Cardiac muscle cell (in vitro differentiated cells and primary cell): ENCODE measurements at regions not wholly inside any gene's neighbourhood (a gene's known extent, or its start where the extent isn't known, plus 50 kb on each side); places are given as distances from the start of the nearest gene placed in this dataset.

Experiments
- DNase-seq, 2 donors: peaks; one replicate each; pipeline versions ENCODE4 v3.0.0 to v3.0.0-alpha.2; 2010 to 2017; ENCODE audit warnings: low read depth in 1 of 2, low spot score in 1 of 2
- H3K27ac ChIP-seq: fragments of 200-600 bp; sonication (generic); 2 replicates; pipeline ENCODE4 v1.5.1; 2016
- H3K27me3 ChIP-seq: fragments of 200-600 bp; sonication (generic); 2 replicates; pipeline ENCODE4 v1.6.0; 2016; ENCODE audit warnings: control low read depth
- H3K36me3 ChIP-seq: fragments of 200-600 bp; sonication (generic); 2 replicates; pipeline ENCODE4 v1.5.1; 2016; ENCODE audit warnings: control low read depth
- H3K4me1 ChIP-seq: fragments of 200-600 bp; sonication (generic); 2 replicates; pipeline ENCODE4 v1.8.1; 2017; ENCODE audit warnings: low read depth, mild to moderate bottlenecking, mixed run types
- H3K4me3 ChIP-seq: fragments of 200-600 bp; sonication (generic); 2 replicates; pipeline ENCODE4 v1.5.1; 2016; ENCODE audit warnings: mild to moderate bottlenecking
- H3K9me3 ChIP-seq: fragments of 200-600 bp; sonication (generic); 2 replicates; pipeline ENCODE4 v1.5.1; 2017; ENCODE audit warnings: low read depth, mild to moderate bottlenecking, control low read depth
- TF ChIP-seq, protein P1 (sequence below): IDR thresholded peaks from 2 replicates; pipeline ENCODE4 v1.5.1; 2012; ENCODE audit warnings: low read depth, mild to moderate bottlenecking, low read length

DNA sequence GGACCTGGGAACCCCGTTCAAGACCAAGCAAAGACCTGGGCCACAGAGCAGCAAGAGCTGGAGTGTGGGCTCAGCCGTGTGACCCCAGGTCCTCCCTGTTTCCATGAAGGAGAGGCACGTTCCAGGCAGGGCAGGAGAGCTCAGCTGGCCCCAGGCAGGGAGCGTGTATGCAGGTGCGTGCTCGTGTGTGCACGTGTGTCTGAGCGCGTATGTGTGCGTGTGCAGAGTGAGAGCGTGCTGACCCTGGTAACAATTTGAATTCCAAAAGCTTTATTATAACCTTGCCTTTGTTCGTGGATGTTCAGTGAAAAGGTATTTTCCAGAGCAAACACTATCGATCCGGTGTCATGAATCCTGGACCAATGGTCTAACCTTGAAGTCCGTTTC, 54.6 kb downstream of the FOXL3 start:
- Histone ChIP-seq H3K4me3 (no peak overlapping the region), H3K4me1 (peaks cover 16% of the 10 kb centered on the region), H3K27ac (no peak overlapping the region), H3K9me3 (no peaks in the 10 kb centered on the region), H3K27me3 (no peaks in the 10 kb centered on the region), H3K36me3 (no peaks in the 10 kb centered on the region)
- TF ChIP-seq, protein P1, sequence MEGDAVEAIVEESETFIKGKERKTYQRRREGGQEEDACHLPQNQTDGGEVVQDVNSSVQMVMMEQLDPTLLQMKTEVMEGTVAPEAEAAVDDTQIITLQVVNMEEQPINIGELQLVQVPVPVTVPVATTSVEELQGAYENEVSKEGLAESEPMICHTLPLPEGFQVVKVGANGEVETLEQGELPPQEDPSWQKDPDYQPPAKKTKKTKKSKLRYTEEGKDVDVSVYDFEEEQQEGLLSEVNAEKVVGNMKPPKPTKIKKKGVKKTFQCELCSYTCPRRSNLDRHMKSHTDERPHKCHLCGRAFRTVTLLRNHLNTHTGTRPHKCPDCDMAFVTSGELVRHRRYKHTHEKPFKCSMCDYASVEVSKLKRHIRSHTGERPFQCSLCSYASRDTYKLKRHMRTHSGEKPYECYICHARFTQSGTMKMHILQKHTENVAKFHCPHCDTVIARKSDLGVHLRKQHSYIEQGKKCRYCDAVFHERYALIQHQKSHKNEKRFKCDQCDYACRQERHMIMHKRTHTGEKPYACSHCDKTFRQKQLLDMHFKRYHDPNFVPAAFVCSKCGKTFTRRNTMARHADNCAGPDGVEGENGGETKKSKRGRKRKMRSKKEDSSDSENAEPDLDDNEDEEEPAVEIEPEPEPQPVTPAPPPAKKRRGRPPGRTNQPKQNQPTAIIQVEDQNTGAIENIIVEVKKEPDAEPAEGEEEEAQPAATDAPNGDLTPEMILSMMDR = no peak
- DNase-seq = no peak

DNA sequence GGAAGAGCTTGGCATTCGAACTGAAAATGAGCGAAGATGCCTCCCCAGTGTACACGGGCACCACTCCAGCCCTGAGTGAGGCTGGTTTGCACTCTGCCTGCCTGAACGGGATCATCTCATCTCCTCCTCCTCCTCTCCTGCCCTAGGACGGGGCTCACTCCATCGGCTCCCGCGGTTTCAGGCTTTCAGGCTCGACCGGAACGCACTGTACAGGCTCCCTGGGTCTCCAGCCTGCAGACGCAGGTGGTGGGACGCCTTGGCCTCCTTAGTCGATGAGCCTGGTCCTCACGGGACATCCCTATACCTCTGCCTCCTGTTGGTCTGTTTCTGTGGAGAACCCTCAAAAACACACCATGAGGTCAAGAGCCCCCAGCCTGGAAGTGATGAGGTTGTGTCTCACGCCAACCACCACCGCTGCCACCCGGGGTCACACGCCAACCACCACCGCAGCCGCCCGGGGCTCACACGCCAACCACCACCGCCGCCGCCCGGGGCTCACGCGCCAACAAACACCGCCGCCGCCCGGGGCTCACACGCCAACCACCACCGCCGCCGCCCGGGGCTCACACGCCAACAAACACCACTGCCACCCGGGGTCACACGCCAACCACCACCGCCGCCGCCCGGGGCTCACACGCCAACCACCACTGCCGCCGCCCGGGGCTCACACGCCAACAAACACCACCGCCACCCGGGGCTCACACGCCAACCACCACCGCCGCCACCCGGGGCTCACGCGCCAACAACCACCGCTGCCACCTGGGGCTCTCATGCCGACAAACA, 56.3 kb downstream of the FOXL3 start:
- no peak for DNase-seq
- Histone ChIP-seq H3K27me3 (no peaks in the 10 kb centered on the region), H3K27ac (no peak overlapping the region), H3K4me3 (no peak overlapping the region), H3K4me1 (peaks cover 16% of the 10 kb centered on the region), H3K9me3 (no peaks in the 10 kb centered on the region), H3K36me3 (no peaks in the 10 kb centered on the region)
- TF ChIP-seq, protein P1 = no peak

DNA sequence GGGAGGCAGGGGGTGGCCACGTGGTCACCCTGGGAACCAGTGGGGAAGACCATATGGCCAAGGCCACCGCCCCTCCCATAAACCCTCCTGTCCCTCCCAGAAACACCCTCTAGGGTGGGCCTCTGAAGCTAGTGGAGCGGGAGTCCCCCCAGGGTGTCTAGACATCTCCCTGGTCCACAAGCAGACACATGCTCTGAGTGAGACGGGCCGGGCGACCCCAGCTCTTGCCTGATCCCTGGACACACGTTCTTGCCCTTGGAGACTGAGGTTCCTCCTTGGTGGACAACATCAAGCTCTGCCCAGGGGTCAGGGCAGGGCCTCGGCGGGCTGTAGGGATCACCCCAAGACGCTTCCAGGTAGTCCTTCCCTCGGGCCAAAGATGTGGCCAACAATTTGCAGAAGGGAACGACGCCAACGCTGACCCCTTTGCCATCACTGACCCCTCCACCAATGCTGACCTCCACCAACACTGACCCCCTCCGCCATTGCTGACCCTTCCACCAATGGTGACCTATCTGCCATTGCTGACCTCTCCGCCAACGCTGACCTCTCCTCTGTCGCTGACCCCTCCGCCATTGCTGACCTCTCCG, 57.1 kb downstream of the FOXL3 start:
- Histone ChIP-seq H3K27ac (no peak overlapping the region), H3K4me3 (no peak overlapping the region), H3K36me3 (no peaks in the 10 kb centered on the region), H3K27me3 (no peaks in the 10 kb centered on the region), H3K4me1 (peaks cover 16% of the 10 kb centered on the region), H3K9me3 (no peaks in the 10 kb centered on the region)
- TF ChIP-seq, protein P1 = no peak
- DNase-seq = no peak

DNA sequence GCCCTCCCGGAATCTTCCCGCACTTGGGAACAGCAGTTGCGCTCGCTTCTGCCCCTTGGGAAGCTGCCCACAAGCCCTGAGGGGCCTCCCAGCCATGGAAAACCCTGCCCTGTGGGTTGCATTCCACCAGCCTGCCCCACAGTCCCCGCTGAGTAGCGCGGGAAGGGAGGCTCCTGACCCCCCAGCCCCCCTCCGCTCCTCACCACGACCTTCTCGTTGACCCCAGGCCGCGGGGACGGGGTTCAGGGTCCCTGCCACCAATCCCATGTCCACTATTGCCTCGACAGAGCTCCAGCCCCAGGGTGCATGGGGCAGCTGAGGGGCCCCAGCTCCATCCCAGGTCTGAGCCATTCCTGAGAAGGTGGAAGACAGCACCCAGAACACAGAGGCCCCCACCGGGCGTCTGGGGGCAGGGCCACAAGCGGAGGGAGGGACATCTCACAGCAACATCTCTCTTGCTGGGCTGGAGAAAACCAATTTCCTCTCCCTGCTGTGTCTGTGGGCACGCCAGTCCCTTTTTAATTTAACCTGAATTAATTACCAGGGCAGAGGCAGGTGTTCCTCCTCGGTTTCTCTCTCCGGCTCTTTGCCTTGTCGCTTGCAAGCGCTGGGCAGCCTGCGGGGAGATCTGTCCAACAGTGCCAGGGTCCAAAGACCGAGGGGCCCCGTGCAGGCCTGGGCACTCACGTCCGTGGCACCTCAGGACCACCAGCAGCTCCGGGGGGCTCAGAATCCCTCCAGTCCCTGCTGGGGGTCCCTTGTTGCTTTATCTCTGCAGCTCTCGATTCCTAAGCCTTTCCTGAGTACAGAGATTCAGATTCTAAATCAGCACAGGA, 57.9 kb downstream of the FOXL3 start:
- DNase-seq = no peak
- Histone ChIP-seq H3K27me3 (no peaks in the 10 kb centered on the region), H3K4me1 (peaks cover 12% of the 10 kb centered on the region), H3K27ac (no peak overlapping the region), H3K36me3 (no peaks in the 10 kb centered on the region), H3K4me3 (no peak overlapping the region), H3K9me3 (no peaks in the 10 kb centered on the region)
- TF ChIP-seq, protein P1 = no peak

DNA sequence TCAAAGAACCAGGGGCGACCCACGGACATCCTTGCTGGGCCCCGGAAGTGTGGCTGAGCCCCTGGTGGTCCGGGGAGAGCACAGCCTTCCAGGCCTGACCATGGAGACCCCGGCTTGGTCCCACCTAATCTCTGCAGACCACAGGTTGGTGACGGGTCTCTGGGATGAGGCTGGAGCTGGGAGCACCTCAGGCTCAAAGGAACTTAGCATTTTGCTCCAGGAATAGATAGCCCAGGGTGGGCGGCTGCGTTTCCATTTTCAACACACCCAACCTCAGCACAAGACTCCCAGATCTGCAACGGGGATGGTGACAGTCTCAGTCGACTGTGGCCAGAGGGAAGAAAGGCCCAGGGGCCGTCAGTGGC, 58.5 kb downstream of the FOXL3 start:
- Histone ChIP-seq H3K27me3 (no peaks in the 10 kb centered on the region), H3K9me3 (no peaks in the 10 kb centered on the region), H3K27ac (no peak overlapping the region), H3K36me3 (no peaks in the 10 kb centered on the region), H3K4me1 (peaks cover 6% of the 10 kb centered on the region), H3K4me3 (no peak overlapping the region)
- TF ChIP-seq, protein P1 = no peak
- no peak for DNase-seq
